Uterus (tissue), 2 donors: ENCODE measurements at regions not wholly inside any gene's neighbourhood (a gene's known extent, or its start where the extent isn't known, plus 50 kb on each side); places are given as distances from the start of the nearest gene placed in this dataset.

Experiments used
- POLR2A ChIP-seq, 2 donors: fragments of 450-650 bp; IDR thresholded peaks; one replicate each; pipeline ENCODE4 v1.6.1; 2016; ENCODE audit warnings: antibody characterized with exemption in 2 of 2, mild to moderate bottlenecking in 1 of 2, moderate library complexity in 1 of 2
- TF ChIP-seq, protein P1 (sequence below), 4 experiments: fragments of 200-600 bp in 2 of 4; fragments of 450-650 bp in 2 of 4; sonication (generic) in 2 of 4; IDR thresholded peaks; one replicate each; pipeline ENCODE4 v1.5.1; 2016 to 2019; ENCODE audit warnings: antibody characterized with exemption in 4 of 4, mild to moderate bottlenecking in 2 of 4, moderate library complexity in 1 of 4

DNA sequence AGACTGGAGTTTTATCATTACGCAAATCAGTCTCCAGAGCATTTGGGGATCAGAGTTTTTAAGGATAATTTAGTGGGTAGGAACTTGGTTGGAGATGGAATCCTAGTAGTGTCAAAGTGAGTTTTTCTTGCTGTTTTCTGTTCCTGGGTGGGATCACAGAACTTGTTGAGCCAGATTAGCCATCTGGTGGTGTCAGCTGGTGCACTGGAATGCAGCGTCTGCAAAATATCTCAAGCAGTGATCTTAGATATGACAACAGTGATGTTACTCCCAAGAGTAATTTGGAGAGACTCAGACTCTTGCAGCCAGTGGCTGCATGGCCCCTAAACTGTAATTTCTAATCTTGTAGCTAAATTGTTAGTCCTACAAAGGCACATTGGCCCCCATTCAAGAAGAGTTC is 1257.8 kb downstream of the MAT2B start:
- TF ChIP-seq POLR2A (IDR thresholded peaks at IDR 0.05) = no peak
- TF ChIP-seq, protein P1, sequence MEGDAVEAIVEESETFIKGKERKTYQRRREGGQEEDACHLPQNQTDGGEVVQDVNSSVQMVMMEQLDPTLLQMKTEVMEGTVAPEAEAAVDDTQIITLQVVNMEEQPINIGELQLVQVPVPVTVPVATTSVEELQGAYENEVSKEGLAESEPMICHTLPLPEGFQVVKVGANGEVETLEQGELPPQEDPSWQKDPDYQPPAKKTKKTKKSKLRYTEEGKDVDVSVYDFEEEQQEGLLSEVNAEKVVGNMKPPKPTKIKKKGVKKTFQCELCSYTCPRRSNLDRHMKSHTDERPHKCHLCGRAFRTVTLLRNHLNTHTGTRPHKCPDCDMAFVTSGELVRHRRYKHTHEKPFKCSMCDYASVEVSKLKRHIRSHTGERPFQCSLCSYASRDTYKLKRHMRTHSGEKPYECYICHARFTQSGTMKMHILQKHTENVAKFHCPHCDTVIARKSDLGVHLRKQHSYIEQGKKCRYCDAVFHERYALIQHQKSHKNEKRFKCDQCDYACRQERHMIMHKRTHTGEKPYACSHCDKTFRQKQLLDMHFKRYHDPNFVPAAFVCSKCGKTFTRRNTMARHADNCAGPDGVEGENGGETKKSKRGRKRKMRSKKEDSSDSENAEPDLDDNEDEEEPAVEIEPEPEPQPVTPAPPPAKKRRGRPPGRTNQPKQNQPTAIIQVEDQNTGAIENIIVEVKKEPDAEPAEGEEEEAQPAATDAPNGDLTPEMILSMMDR (IDR thresholded peaks at IDR 0.05) = no peak
